ENCODE measurements at regions not wholly inside any gene's neighbourhood (a gene's known extent, or its start where the extent isn't known, plus 50 kb on each side); places are given as distances from the start of the nearest gene placed in this dataset.
"Not testable (repeated sequence)": the region's sequence is repeated elsewhere in the genome, so short reads cannot be mapped to it uniquely, and the experiment has no call there.

- H3K4me3 ChIP-seq: no peak overlapping the region
- H3K27me3 ChIP-seq: no peaks in the 10 kb centered on the region
- no peaks in the 10 kb centered on the region for H3K36me3 ChIP-seq
- 31% methylated on average over 2 of the region's 2 CpGs for WGBS
- no peak for DNase-seq (ENCODE audit: low spot score in 2 of 2)
- no peak for TF ChIP-seq EP300 (IDR thresholded peaks at IDR 0.05)
- TF ChIP-seq POLR2AphosphoS5 (IDR thresholded peaks at IDR 0.05): no peak
- TF ChIP-seq POLR2A (IDR thresholded peaks at IDR 0.05): no peak
- TF ChIP-seq, protein P1, sequence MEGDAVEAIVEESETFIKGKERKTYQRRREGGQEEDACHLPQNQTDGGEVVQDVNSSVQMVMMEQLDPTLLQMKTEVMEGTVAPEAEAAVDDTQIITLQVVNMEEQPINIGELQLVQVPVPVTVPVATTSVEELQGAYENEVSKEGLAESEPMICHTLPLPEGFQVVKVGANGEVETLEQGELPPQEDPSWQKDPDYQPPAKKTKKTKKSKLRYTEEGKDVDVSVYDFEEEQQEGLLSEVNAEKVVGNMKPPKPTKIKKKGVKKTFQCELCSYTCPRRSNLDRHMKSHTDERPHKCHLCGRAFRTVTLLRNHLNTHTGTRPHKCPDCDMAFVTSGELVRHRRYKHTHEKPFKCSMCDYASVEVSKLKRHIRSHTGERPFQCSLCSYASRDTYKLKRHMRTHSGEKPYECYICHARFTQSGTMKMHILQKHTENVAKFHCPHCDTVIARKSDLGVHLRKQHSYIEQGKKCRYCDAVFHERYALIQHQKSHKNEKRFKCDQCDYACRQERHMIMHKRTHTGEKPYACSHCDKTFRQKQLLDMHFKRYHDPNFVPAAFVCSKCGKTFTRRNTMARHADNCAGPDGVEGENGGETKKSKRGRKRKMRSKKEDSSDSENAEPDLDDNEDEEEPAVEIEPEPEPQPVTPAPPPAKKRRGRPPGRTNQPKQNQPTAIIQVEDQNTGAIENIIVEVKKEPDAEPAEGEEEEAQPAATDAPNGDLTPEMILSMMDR (IDR thresholded peaks at IDR 0.05): no peak
- no peak overlapping the region for H3K27ac ChIP-seq
- H3K4me1 ChIP-seq: no peaks in the 10 kb centered on the region
- no peaks in the 10 kb centered on the region for H3K9me3 ChIP-seq
Measured at GRCh38 chr3:29176501-29176900, 104.4 kb upstream of the RBMS3 start.

DNA sequence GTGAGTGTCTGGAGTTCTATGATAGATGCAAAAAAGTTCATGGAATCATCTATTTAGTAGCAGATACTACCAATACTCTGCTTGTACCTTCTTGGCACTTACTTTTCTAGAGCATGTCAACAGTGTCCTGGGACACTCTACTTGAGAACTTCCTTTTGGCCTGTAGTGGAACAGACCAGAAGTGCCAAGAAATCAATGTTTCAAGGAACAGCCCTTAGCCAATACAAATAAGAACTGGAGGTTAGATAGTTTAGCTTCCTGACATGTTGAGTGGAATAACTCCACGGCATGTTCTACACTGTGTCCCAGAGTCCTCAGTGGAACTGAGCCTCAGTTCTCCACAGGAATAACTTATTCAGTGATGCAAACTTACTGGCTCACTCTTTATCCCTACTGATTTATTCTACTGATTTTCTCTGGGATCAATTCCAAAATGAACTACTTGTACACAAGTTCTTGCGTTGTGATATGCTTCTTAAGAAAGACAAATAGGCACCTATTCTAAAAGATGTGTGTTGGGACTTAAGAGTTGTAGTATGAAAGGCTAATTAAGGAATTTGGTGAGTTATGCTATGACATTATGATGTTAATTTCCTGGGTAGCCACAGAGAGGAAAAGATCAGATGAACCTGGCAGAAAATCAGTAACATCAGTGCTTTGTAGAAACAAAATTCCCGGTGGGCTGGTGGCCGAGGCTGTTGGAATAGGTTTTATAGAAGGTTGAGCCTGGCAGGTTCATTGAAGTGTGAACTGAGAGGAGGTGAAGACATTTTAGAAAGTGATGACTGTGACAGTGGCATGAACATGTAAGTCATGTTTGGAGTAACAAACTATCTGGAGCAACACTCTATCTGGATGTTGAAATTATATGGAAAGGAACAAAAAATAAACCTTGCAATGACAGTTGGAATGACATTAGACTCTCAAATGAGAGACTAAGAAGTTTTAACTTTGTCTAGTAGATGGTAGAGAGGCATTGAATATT lies 101.8 kb upstream of the RBMS3 start:
- no peak overlapping the region for H3K4me3 ChIP-seq
- H3K27me3 ChIP-seq: no peaks in the 10 kb centered on the region
- no peaks in the 10 kb centered on the region for H3K9me3 ChIP-seq
- TF ChIP-seq POLR2AphosphoS5 (IDR thresholded peaks at IDR 0.05) (no peak), POLR2A (IDR thresholded peaks at IDR 0.05) (no peak), EP300 (IDR thresholded peaks at IDR 0.05) (no peak)
- TF ChIP-seq, protein P1 (IDR thresholded peaks at IDR 0.05): no peak
- H3K27ac ChIP-seq: no peak overlapping the region
- H3K36me3 ChIP-seq: no peaks in the 10 kb centered on the region
- WGBS: 68% methylated on average over 4 of the region's 4 CpGs
- H3K4me1 ChIP-seq: no peaks in the 10 kb centered on the region
- no peak for DNase-seq (ENCODE audit: low spot score in 2 of 2)

GRCh38 chr3:29181149-29181780 lies 99.6 kb upstream of the RBMS3 start:
- Histone ChIP-seq H3K27ac (no peak overlapping the region), H3K4me1 (no peaks in the 10 kb centered on the region), H3K36me3 (no peaks in the 10 kb centered on the region), H3K9me3 (no peaks in the 10 kb centered on the region), H3K27me3 (no peaks in the 10 kb centered on the region), H3K4me3 (no peak overlapping the region)
- 85% methylated on average over 7 of the region's 7 CpGs for WGBS
- no peak for TF ChIP-seq EP300 (IDR thresholded peaks at IDR 0.05)
- TF ChIP-seq, protein P1 (IDR thresholded peaks at IDR 0.05): no peak
- no peak for DNase-seq (ENCODE audit: low spot score in 2 of 2)

- H3K36me3 ChIP-seq: no peaks in the 10 kb centered on the region
- no peaks in the 10 kb centered on the region for H3K27me3 ChIP-seq
- no peak overlapping the region for H3K4me3 ChIP-seq
- TF ChIP-seq, protein P1 (IDR thresholded peaks at IDR 0.05): no peak
- no peak for TF ChIP-seq EP300 (IDR thresholded peaks at IDR 0.05)
- TF ChIP-seq POLR2AphosphoS5 (IDR thresholded peaks at IDR 0.05): no peak
- TF ChIP-seq POLR2A (IDR thresholded peaks at IDR 0.05): no peak
- H3K9me3 ChIP-seq: no peaks in the 10 kb centered on the region
- no peaks in the 10 kb centered on the region for H3K4me1 ChIP-seq
- 77% methylated on average over 1 of the region's 1 CpG for WGBS
- no peak for DNase-seq (ENCODE audit: low spot score in 2 of 2)
- no peak overlapping the region for H3K27ac ChIP-seq
Measured at GRCh38 chr3:29181872-29182271, 99.0 kb upstream of the RBMS3 start.

DNA sequence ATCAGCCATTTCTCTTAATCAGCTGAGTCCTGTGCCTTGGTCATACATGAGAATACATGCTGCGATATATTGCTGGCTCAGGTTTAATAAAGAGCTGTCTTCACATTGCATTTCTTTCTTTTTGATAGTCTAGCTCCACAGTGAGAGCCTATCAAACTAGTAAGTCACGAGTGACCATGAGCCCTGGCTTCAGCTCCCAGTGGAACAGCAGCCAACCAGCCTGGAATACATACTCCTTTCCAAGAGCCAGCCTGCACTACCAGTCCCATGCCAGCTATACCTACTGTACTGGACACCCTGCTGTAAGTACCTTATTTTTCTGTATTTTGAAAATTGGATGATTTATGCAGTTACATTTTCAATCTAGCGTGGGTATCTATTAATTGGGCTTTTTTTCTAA lies 98.0 kb upstream of the RBMS3 start:
- DNase-seq (ENCODE audit: low spot score in 2 of 2); H3K4me1 ChIP-seq; H3K27me3 ChIP-seq; H3K4me3 ChIP-seq; H3K27ac ChIP-seq; H3K9me3 ChIP-seq; H3K36me3 ChIP-seq: not testable (repeated sequence)
- WGBS: 65% methylated on average over 3 of the region's 3 CpGs
